NCI-H2227 (cell line): ENCODE measurements at regions not wholly inside any gene's neighbourhood (a gene's known extent, or its start where the extent isn't known, plus 50 kb on each side); places are given as distances from the start of the nearest gene placed in this dataset.

Experiments used
- DNase-seq: peaks from one replicate; lab custom pipeline; 2025; ENCODE audit not compliant: unreplicated experiment; lab: John Stamatoyannopoulos, UW

DNA sequence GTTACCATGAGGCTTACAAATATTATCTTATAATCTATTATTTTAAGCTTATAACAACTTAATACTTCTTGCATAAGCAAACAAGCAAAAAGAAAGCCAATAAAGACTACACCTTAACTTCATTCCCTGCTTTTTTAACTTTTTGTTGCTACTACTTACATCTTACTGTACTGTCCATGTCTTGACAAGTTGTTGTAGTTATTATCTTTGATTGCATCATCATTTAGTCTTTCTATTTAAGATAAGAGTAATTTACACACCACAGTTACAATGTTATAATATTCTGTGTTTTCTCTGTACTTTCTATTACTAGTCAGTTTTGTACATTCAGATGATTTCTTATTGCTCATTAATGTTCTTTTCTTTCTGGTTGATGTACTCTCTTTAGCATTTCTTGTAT lies 346.6 kb downstream of the SMARCA1 start:
- no peak for DNase-seq

DNA sequence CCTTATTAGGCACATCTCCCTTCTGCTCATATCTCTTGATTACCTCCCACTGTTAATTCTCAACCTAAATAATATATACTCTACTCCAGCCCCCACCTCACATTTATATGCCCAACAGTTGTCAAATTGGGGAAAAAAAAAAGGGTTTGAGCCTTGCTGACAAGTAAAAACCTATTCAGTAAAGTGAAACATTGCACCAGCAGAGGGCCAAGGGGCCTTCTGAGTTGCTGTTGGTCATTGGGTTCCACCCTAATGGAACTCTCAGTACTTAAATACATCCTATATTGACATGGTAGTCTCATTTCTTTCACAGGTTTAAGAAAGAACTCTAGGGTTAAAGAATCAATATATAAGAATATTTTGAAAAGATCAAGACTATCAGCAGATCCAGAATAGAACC lies 362.2 kb downstream of the SMARCA1 start:
- DNase-seq, result no peak

DNA sequence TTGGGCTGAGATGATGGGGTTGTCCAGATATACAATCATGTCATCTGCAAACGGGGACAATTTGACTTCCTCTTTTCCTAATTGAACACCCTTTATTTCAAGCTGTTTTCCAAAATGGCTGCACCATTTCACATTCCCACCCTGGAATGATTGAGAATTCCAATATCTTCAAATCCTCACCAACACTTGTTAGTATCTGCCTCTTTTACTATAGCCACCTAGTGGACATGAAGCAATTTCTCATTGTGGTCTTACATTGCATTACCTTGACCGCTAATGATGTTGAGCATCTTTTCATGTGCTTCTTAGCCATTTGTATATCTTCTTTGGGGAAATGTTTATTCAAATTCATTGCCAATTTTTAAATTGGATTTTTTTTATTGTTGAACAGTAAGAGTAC lies 364.8 kb downstream of the SMARCA1 start:
- DNase-seq, result no peak

DNA sequence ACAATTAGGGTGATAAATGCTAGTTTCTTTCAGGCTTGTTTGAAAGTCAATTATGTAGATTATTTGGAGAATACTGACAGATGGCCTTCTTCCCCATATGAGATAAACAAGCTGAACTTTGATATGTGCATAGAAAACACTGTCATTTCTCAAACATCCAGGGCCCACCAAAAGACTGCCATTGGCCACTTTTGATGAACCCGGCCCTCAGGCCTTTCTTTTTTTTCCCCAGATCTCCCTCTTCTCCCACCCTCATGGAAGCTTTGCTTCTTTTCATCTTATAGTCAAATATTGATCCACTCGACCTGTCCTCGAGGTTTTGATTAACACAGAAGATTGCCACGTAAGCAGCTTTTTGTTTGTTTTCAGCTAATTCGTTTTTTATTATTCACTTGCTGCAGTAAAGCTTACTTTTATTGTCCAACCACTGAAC lies 377.4 kb downstream of the SMARCA1 start:
- no peak for DNase-seq

- DNase-seq, result no peak
These were observed 377.9 kb downstream of the SMARCA1 start for GRCh38 chrX:129145385-129145784.

GRCh38 chrX:129144172-129145038 lies 378.9 kb downstream of the SMARCA1 start:
- no peak for DNase-seq

DNA sequence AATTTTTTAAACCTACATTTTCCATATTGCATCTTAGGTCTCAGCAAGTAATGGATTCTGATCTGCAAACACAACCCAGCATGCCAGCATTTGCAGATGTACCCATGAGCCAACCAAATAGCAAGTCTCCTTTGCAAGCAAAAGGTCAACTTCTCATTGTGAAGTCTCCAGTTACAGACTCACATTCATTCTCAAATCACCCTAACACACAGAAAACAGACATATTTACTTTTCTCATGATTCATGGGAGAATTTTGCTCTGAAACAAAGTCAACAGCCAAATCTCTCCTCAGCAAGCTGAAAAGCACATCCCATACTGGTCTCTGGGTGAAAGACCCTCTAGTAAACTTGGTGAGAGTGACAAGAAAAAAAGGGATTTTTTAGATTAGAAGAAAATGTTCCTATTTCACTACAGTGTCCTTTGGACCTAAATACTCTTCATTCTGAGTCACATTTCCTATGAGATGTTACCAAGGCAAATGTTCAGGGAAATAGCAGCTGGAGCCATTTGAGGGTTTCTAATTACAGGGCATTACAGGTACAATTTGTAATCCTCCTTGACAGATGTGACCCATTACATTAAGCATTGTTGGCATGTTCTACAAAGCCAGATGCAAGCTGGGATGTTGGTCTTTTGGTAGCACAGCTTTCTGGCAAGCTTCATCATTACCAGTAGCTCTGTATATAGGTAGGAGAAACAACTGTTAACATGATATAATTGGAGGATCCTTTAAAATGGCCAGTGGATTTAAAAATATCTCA lies 383.3 kb downstream of the SMARCA1 start:
- DNase-seq, result no peak

DNA sequence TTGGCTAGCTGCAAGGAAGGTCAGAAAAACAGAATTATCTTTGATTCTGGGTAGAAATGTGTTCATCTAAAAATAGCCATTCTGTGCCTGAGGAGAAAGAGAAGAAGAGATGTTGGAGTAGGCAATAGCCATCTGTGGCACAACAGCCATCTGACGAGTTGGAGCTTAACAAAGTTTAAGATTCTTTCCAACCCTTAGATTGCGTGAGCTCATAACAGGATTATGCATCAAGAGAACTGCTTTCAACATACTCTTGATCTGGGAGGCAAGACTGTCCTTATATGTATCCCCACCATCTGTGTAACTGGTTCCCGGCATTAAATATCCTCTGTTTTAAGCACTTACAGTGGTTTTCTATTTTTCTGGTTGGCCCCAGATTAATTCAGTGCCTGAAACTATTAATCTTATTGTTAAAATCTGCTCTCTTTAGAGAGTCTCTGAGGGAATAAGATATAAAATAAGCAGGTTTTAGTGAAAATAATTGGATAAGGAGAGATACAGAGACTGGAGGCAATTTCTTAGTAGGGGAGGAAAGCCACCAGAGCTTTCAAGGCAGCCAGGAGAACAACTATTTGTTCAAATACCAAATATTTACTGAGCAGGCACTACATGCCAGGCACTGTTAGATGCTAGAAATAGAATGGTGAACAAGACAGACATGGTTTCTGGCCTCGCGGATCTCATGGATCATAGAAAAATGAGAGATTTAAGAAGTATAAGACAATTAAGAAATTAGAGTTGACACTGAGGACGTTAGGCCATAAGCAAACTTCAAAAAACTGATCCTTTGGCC lies 398.0 kb downstream of the SMARCA1 start:
- DNase-seq, result no peak

GRCh38 chrX:129123795-129124194 lies 399.5 kb downstream of the SMARCA1 start:
- no peak for DNase-seq

DNA sequence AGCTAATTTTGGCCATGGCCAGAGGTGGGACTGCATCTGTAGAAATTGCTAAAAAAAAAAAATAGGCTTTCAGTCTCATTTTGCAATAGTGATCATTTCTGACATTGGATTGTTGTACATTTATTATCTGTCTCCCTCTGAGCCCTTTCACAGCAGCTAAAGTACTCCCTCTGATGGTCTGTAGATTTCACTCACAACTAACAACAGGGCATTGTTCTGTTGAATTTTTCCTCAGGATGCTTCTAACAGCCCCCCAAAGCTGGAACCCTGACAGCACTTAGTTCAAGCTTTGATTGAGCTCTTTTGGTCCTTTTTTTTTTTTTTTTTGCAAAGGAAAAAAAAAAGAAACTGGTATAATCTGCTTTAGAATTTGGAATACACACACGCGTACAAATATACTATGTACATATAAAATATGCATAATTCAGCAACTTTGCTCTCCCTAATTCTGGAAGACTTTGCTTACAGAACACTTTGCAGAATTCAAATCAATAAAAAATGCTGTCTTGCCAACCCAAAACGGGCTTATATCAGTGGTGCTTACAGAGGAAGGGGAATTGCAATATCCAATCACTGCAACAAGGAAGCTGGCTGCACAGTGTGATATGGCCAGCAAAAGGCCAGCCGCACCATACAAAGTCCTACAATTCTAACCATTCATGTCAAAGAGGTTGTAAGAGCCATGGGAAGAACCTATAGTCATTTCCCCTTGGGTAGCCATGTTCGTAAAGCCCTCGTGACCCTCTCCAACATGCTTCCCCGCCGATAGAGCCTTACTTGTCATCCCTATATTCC lies 406.4 kb downstream of the SMARCA1 start:
- no peak for DNase-seq

DNA sequence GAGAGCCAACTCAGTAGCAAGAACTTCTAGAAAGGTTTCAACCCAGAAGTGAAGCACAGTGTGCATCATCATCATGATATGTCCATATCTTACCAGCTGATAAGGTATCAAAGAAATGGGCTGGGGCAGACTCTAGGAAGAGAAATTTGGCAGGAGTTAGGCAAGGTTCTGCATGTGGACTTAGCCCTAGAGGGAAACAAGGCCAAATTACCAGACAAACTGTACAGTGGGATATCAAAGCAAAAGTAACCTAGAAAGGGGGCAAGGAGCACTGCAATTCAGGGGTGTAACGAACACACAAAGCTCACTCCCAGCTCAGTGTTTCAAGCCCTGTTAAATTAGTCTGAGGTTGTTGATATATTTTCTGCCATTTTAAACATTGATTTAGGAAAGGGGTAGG lies 407.4 kb downstream of the SMARCA1 start:
- DNase-seq, result no peak

DNA sequence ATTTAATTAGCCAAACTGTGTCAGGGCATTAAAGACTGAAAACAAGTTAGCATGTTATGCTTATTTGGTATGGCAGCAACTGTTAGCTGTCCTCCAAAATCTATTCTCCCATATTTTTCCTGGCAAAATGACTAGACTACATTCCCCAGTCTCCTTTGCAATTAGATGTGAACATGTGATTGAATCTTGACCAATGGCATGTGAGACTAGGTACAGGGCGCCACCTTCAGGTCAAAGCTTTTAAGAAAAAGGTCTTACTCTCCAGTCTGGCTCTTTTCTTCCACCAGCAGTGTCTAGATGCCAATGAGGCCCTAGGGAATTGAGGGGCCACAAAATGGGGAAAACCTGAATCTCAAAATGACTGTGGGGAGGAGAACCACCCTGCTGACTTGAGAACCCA lies 408.2 kb downstream of the SMARCA1 start:
- DNase-seq, result no peak

- no peak for DNase-seq
These were observed 412.1 kb downstream of the SMARCA1 start for GRCh38 chrX:129111081-129111798.

DNA sequence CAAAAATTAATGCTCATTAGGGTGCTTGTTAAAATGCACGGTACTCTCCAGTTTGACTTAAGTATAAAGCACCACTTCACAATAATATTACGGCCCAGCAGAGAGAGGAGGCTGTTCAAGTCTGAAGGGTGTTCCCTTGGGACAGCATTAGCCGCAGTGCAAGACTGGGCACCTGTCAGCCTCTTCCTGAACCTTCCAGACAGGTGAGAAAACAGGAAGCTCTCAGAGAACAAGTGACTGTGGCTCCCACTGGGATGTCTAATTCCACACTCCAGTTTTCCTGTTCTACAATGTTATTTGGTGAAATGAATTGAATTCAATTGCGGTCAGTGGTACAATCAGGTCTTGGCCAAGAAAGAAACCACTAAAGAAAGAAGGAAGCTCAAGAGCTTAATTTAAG lies 414.4 kb downstream of the SMARCA1 start:
- DNase-seq, result no peak

- DNase-seq, result no peak
These were observed 424.1 kb downstream of the SMARCA1 start for GRCh38 chrX:129099207-129099606.

DNA sequence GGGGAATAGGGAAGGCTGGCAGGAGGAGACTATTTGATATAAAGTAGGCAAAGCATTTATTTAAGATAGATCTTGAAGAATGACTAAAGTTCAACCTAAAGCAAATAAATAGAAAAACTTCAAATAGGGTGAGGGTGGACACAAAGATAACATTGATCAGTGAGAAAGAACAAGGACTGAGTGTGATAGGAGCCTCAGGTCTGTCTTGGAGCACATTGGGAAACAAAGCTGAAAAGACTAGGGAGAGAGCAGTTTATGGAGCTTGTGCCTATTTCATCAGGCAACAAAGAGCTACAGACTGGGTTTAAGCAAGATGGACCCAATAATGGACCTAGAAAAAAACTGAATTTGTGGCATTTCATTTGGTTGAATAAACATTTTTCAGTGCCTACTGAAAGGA lies 425.6 kb downstream of the SMARCA1 start:
- no peak for DNase-seq

GRCh38 chrX:129093706-129094105 lies 429.6 kb downstream of the SMARCA1 start:
- DNase-seq, result no peak

- DNase-seq, result no peak
These were observed 430.5 kb downstream of the SMARCA1 start for GRCh38 chrX:129092757-129093156.

DNA sequence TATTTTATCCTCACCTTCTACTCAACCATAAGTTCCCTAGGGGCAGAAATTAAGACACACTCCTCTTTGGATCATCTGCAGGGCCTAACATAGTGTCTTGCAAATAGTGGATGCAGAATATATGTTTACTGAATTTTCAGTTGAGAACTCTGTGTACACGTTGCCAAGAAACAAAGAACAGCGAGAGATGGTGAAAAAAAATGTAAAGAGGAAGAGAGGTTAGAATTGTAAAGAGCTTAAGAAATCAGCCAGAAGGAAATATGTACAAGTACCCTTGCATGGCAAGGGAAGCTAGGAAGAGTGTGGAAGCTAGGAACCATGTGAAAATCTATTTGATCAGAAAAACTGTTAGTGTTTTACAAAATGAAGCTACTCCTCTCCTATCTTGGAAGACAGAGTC lies 431.0 kb downstream of the SMARCA1 start:
- DNase-seq, result no peak

- no peak for DNase-seq
These were observed 432.2 kb downstream of the SMARCA1 start for GRCh38 chrX:129091097-129091496.
